HEK293 (cell line): ENCODE measurements at regions not wholly inside any gene's neighbourhood (a gene's known extent, or its start where the extent isn't known, plus 50 kb on each side); places are given as distances from the start of the nearest gene placed in this dataset.
A peak's percentile ranks its signal among the peaks of the same experiment; 100 is the strongest.

Experiments
- CTCF ChIA-PET: fragments of 350-600 bp; formaldehyde crosslinking; extraction: SDS; loops from one replicate; lab custom pipeline; 2021; ENCODE audit warnings: antibody characterized with exemption; lab: Yijun Ruan, JAX
- POLR2A ChIA-PET: fragments of 300-600 bp; formaldehyde crosslinking; extraction: SDS; loops from one replicate; lab custom pipeline; 2020; ENCODE audit warnings: antibody characterized with exemption, inconsistent platforms; lab: Yijun Ruan, JAX
- H3K27ac ChIP-seq: fragments of 200-500 bp; sonication (Bioruptor generic); 2 replicates; pipeline ENCODE4 v1.5.1; 2014; ENCODE audit warnings: low read depth, low read length, control low read depth, inconsistent platforms; ENCODE audit errors: extremely low read depth
- H3K36me3 ChIP-seq, 2 experiments: fragments of 200-500 bp in 1 of 2; sonication (Bioruptor generic) in 1 of 2; 1 replicate in 1 of 2; 2 replicates in 1 of 2; pipeline ENCODE4 v1.5.1; 2014 to 2017; ENCODE audit warnings: inconsistent platforms in 2 of 2, low read length in 2 of 2; ENCODE audit not compliant: control insufficient read depth in 2 of 2, insufficient read depth in 1 of 2
- H3K4me1 ChIP-seq: fragments of 200-500 bp; sonication (Bioruptor generic); 2 replicates; pipeline ENCODE4 v1.5.1; 2014; ENCODE audit warnings: mild to moderate bottlenecking, low read length, inconsistent platforms; ENCODE audit not compliant: control insufficient read depth, insufficient read depth
- H3K4me3 ChIP-seq: 2 replicates; pipeline ENCODE4 v1.5.1; 2011; ENCODE audit warnings: low read depth, mild to moderate bottlenecking, control low read depth, low read length, moderate library complexity
- H3K9me3 ChIP-seq: fragments of 200-500 bp; sonication (Bioruptor generic); 2 replicates; pipeline ENCODE4 v1.5.1; 2014; ENCODE audit warnings: low read depth, low read length, inconsistent platforms; ENCODE audit not compliant: control insufficient read depth, insufficient read depth
- GLIS1 ChIP-seq: fragments of 450-650 bp; formaldehyde crosslinking; IDR thresholded peaks from 2 replicates; pipeline ENCODE4 v1.5.1; 2016; ENCODE audit warnings: missing biosample characterization, missing genetic modification characterization
- HOXD13 ChIP-seq: sonication (generic); formaldehyde crosslinking; IDR thresholded peaks from 2 replicates; pipeline ENCODE4 v1.8.0; 2022; ENCODE audit warnings: missing genetic modification reagents, borderline replicate concordance
- IKZF3 ChIP-seq: fragments of 450-650 bp; IDR thresholded peaks from 2 replicates; pipeline ENCODE4 v1.5.0; 2018; ENCODE audit warnings: missing biosample characterization, mild to moderate bottlenecking, missing genetic modification characterization, moderate library complexity
- KLF7 ChIP-seq: fragments of 450-650 bp; formaldehyde crosslinking; IDR thresholded peaks from 2 replicates; pipeline ENCODE4 v1.5.1; 2016; ENCODE audit warnings: missing biosample characterization, missing genetic modification characterization, borderline replicate concordance
- SCRT2 ChIP-seq: fragments of 450-650 bp; formaldehyde crosslinking; IDR thresholded peaks from 2 replicates; pipeline ENCODE4 v1.5.1; 2016; ENCODE audit warnings: missing biosample characterization, missing genetic modification characterization
- ZBTB1 ChIP-seq: fragments of 450-650 bp; formaldehyde crosslinking; IDR thresholded peaks from 2 replicates; pipeline ENCODE4 v1.5.1; 2016; ENCODE audit warnings: missing biosample characterization, missing genetic modification characterization
- ZBTB20 ChIP-seq: fragments of 450-650 bp; formaldehyde crosslinking; IDR thresholded peaks from 2 replicates; pipeline ENCODE4 v1.5.1; 2016; ENCODE audit warnings: missing biosample characterization, missing genetic modification characterization
- ZBTB7A ChIP-seq: fragments of 450-650 bp; formaldehyde crosslinking; IDR thresholded peaks from 2 replicates; pipeline ENCODE4 v1.5.1; 2016; ENCODE audit warnings: low read depth, missing biosample characterization, missing genetic modification characterization
- ZBTB8A ChIP-seq: fragments of 450-650 bp; formaldehyde crosslinking; IDR thresholded peaks from 2 replicates; pipeline ENCODE4 v1.5.1; 2016; ENCODE audit warnings: missing biosample characterization, missing genetic modification characterization
- ZNF10 ChIP-seq: fragments of 450-650 bp; formaldehyde crosslinking; IDR thresholded peaks from 2 replicates; pipeline ENCODE4 v1.5.1; 2017; ENCODE audit warnings: missing biosample characterization, missing genetic modification characterization
- ZNF132 ChIP-seq: fragments of 450-650 bp; formaldehyde crosslinking; IDR thresholded peaks from 2 replicates; pipeline ENCODE4 v1.5.1; 2017; ENCODE audit warnings: missing biosample characterization, missing genetic modification characterization, borderline replicate concordance
- ZNF138 ChIP-seq: fragments of 450-650 bp; formaldehyde crosslinking; IDR thresholded peaks from 2 replicates; pipeline ENCODE4 v1.5.1; 2016; ENCODE audit warnings: missing biosample characterization, missing genetic modification characterization, borderline replicate concordance
- ZNF16 ChIP-seq: fragments of 450-650 bp; formaldehyde crosslinking; IDR thresholded peaks from 2 replicates; pipeline ENCODE4 v1.5.1; 2016; ENCODE audit warnings: low read depth, missing biosample characterization, missing genetic modification characterization
- ZNF184 ChIP-seq: fragments of 450-650 bp; IDR thresholded peaks from 2 replicates; pipeline ENCODE4 v1.5.1; 2018; ENCODE audit warnings: missing biosample characterization, mild to moderate bottlenecking, missing genetic modification characterization
- ZNF23 ChIP-seq: fragments of 450-650 bp; formaldehyde crosslinking; IDR thresholded peaks from 2 replicates; pipeline ENCODE4 v1.5.1; 2016; ENCODE audit warnings: missing biosample characterization, missing genetic modification characterization, borderline replicate concordance
- ZNF341 ChIP-seq: fragments of 450-650 bp; formaldehyde crosslinking; IDR thresholded peaks from 2 replicates; pipeline ENCODE4; 2016; ENCODE audit warnings: low read depth, missing biosample characterization, missing genetic modification characterization
- ZNF394 ChIP-seq: fragments of 450-650 bp; formaldehyde crosslinking; IDR thresholded peaks from 2 replicates; pipeline ENCODE4 v1.5.1; 2016; ENCODE audit warnings: missing biosample characterization, missing genetic modification characterization, mild to moderate bottlenecking, moderate library complexity, borderline replicate concordance
- ZNF48 ChIP-seq: fragments of 450-650 bp; formaldehyde crosslinking; IDR thresholded peaks from 2 replicates; pipeline ENCODE4 v1.5.1; 2016; ENCODE audit warnings: missing biosample characterization, missing genetic modification characterization
- ZNF560 ChIP-seq: fragments of 450-650 bp; formaldehyde crosslinking; IDR thresholded peaks from 2 replicates; pipeline ENCODE4 v1.5.1; 2017; ENCODE audit warnings: missing biosample characterization, missing genetic modification characterization, borderline replicate concordance
- ZNF585B ChIP-seq: fragments of 450-650 bp; formaldehyde crosslinking; IDR thresholded peaks from 2 replicates; pipeline ENCODE4 v1.5.1; 2016; ENCODE audit warnings: missing biosample characterization, missing genetic modification characterization
- ZNF837 ChIP-seq: fragments of 450-650 bp; formaldehyde crosslinking; IDR thresholded peaks from 2 replicates; pipeline ENCODE4 v1.5.1; 2016; ENCODE audit warnings: missing biosample characterization, missing genetic modification characterization
- TF ChIP-seq, protein P1 (sequence below): fragments of 450-650 bp; formaldehyde crosslinking; IDR thresholded peaks from 2 replicates; pipeline ENCODE4 v1.5.1; 2016; ENCODE audit warnings: missing biosample characterization, missing genetic modification characterization
- TF ChIP-seq, protein P2 (sequence below): fragments of 450-650 bp; formaldehyde crosslinking; optimal IDR thresholded peaks from 2 replicates; pipeline ENCODE3; 2016; ENCODE audit warnings: missing biosample characterization, mild to moderate bottlenecking, missing genetic modification characterization
- TF ChIP-seq, protein P3 (sequence below): fragments of 450-650 bp; formaldehyde crosslinking; IDR thresholded peaks from 2 replicates; pipeline ENCODE4 v1.5.1; 2016; ENCODE audit warnings: missing biosample characterization, missing genetic modification characterization
- TF ChIP-seq, protein P4 (sequence below): fragments of 450-650 bp; formaldehyde crosslinking; IDR thresholded peaks from 2 replicates; pipeline ENCODE4 v1.5.1; 2016; ENCODE audit warnings: missing biosample characterization, missing genetic modification characterization, borderline replicate concordance

GRCh38 chr9:109632817-109633216 lies 134.7 kb upstream of the PTPN3 start:
- ChIA-PET POLR2A (no interaction called here), CTCF (interaction anchor here (0.9 kb wide), 1 partner anchor 21 kb away, joined by 3 read pairs; no protein-coding TSS in a partner anchor)
- no peaks in the 10 kb centered on the region for H3K9me3 ChIP-seq
- H3K27ac ChIP-seq: no peak overlapping the region
- no peak overlapping the region for H3K4me3 ChIP-seq
- no peaks in the 10 kb centered on the region for H3K36me3 ChIP-seq
- no peaks in the 10 kb centered on the region for H3K4me1 ChIP-seq
- no peak for TF ChIP-seq ZNF341 (tag by site-specific recombination)
- TF ChIP-seq ZNF394 (tag by site-specific recombination): no peak
- TF ChIP-seq ZNF132 (tag by site-specific recombination): no peak
- TF ChIP-seq, protein P1, sequence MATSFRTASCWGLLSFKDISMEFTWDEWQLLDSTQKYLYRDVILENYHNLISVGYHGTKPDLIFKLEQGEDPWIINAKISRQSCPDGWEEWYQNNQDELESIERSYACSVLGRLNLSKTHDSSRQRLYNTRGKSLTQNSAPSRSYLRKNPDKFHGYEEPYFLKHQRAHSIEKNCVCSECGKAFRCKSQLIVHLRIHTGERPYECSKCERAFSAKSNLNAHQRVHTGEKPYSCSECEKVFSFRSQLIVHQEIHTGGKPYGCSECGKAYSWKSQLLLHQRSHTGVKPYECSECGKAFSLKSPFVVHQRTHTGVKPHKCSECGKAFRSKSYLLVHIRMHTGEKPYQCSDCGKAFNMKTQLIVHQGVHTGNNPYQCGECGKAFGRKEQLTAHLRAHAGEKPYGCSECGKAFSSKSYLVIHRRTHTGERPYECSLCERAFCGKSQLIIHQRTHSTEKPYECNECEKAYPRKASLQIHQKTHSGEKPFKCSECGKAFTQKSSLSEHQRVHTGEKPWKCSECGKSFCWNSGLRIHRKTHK (tag by site-specific recombination): no peak
- TF ChIP-seq ZNF16 (tag by site-specific recombination): no peak
- TF ChIP-seq ZBTB1 (tag by site-specific recombination): no peak
- TF ChIP-seq, protein P2, sequence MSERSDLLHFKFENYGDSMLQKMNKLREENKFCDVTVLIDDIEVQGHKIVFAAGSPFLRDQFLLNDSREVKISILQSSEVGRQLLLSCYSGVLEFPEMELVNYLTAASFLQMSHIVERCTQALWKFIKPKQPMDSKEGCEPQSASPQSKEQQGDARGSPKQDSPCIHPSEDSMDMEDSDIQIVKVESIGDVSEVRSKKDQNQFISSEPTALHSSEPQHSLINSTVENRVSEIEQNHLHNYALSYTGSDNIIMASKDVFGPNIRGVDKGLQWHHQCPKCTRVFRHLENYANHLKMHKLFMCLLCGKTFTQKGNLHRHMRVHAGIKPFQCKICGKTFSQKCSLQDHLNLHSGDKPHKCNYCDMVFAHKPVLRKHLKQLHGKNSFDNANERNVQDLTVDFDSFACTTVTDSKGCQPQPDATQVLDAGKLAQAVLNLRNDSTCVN: no peak
- no peak for TF ChIP-seq ZNF138 (tag by site-specific recombination)
- TF ChIP-seq ZBTB7A (tag by site-specific recombination): no peak
- no peak for TF ChIP-seq ZNF10 (tag by site-specific recombination)
- TF ChIP-seq ZNF560: no peak
- TF ChIP-seq ZBTB20 (tag by site-specific recombination): no peak
- TF ChIP-seq GLIS1 (tag by site-specific recombination): no peak
- no peak for TF ChIP-seq ZBTB8A
- TF ChIP-seq ZNF585B (tag by site-specific recombination): no peak
- no peak for TF ChIP-seq HOXD13 (CRISPR knock-in tag)

- H3K4me1 ChIP-seq: no peaks in the 10 kb centered on the region
- no peaks in the 10 kb centered on the region for H3K9me3 ChIP-seq
- no peaks in the 10 kb centered on the region for H3K36me3 ChIP-seq
- no peak overlapping the region for H3K27ac ChIP-seq
- ChIA-PET CTCF (interaction anchor here (0.5 to 1.9 kb wide), 5 partner anchors 28 to 292 kb away, joined by 3 to 7 read pairs (median 4); no protein-coding TSS in a partner anchor), POLR2A (interaction anchor here (1.2 kb wide), 1 partner anchor 178 kb away, joined by 3 read pairs; no protein-coding TSS in a partner anchor)
- peak overlapping the region; percentile 45 for H3K4me3 ChIP-seq
- TF ChIP-seq ZNF48 (tag by site-specific recombination): no peak
- TF ChIP-seq, protein P3, sequence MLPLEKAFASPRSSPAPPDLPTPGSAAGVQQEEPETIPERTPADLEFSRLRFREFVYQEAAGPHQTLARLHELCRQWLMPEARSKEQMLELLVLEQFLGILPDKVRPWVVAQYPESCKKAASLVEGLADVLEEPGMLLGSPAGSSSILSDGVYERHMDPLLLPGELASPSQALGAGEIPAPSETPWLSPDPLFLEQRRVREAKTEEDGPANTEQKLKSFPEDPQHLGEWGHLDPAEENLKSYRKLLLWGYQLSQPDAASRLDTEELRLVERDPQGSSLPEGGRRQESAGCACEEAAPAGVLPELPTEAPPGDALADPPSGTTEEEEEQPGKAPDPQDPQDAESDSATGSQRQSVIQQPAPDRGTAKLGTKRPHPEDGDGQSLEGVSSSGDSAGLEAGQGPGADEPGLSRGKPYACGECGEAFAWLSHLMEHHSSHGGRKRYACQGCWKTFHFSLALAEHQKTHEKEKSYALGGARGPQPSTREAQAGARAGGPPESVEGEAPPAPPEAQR (tag by site-specific recombination): no peak
- TF ChIP-seq, protein P4, sequence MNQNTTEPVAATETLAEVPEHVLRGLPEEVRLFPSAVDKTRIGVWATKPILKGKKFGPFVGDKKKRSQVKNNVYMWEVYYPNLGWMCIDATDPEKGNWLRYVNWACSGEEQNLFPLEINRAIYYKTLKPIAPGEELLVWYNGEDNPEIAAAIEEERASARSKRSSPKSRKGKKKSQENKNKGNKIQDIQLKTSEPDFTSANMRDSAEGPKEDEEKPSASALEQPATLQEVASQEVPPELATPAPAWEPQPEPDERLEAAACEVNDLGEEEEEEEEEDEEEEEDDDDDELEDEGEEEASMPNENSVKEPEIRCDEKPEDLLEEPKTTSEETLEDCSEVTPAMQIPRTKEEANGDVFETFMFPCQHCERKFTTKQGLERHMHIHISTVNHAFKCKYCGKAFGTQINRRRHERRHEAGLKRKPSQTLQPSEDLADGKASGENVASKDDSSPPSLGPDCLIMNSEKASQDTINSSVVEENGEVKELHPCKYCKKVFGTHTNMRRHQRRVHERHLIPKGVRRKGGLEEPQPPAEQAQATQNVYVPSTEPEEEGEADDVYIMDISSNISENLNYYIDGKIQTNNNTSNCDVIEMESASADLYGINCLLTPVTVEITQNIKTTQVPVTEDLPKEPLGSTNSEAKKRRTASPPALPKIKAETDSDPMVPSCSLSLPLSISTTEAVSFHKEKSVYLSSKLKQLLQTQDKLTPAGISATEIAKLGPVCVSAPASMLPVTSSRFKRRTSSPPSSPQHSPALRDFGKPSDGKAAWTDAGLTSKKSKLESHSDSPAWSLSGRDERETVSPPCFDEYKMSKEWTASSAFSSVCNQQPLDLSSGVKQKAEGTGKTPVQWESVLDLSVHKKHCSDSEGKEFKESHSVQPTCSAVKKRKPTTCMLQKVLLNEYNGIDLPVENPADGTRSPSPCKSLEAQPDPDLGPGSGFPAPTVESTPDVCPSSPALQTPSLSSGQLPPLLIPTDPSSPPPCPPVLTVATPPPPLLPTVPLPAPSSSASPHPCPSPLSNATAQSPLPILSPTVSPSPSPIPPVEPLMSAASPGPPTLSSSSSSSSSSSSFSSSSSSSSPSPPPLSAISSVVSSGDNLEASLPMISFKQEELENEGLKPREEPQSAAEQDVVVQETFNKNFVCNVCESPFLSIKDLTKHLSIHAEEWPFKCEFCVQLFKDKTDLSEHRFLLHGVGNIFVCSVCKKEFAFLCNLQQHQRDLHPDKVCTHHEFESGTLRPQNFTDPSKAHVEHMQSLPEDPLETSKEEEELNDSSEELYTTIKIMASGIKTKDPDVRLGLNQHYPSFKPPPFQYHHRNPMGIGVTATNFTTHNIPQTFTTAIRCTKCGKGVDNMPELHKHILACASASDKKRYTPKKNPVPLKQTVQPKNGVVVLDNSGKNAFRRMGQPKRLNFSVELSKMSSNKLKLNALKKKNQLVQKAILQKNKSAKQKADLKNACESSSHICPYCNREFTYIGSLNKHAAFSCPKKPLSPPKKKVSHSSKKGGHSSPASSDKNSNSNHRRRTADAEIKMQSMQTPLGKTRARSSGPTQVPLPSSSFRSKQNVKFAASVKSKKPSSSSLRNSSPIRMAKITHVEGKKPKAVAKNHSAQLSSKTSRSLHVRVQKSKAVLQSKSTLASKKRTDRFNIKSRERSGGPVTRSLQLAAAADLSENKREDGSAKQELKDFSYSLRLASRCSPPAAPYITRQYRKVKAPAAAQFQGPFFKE (tag by site-specific recombination): no peak
- no peak for TF ChIP-seq ZNF837 (tag by site-specific recombination)
- TF ChIP-seq ZNF184: no peak
- no peak for TF ChIP-seq SCRT2
- TF ChIP-seq ZNF23: no peak
- no peak for TF ChIP-seq IKZF3
- TF ChIP-seq KLF7: no peak
Measured at GRCh38 chr9:109639674-109640579, 140.1 kb upstream of the PALM2AKAP2 start.
